AG09309 (cell line): ENCODE measurements at regions not wholly inside any gene's neighbourhood (a gene's known extent, or its start where the extent isn't known, plus 50 kb on each side); places are given as distances from the start of the nearest gene placed in this dataset.

Source experiments
- DNase-seq: peaks from one replicate; pipeline ENCODE4 v3.0.0-alpha.2; 2010; ENCODE audit warnings: low read depth
- H3K4me3 ChIP-seq: 2 replicates; pipeline ENCODE4 v1.5.1; 2011; ENCODE audit warnings: mild to moderate bottlenecking, low read depth, low read length, moderate library complexity; ENCODE audit not compliant: control insufficient read depth
- CTCF ChIP-seq: IDR thresholded peaks from 2 replicates; pipeline ENCODE4 v1.5.1; 2011; ENCODE audit warnings: mild to moderate bottlenecking, low read depth, low read length, inconsistent platforms; ENCODE audit not compliant: insufficient read depth, control insufficient read depth; ENCODE audit errors: missing control alignments

- no peak for TF ChIP-seq CTCF
- H3K4me3 ChIP-seq, result no peak overlapping the region
- no peak for DNase-seq
These were observed 94.3 kb downstream of the NHLRC3 start for GRCh38 chr13:39132286-39133230.

- no peak for DNase-seq
- TF ChIP-seq CTCF, result no peak
- no peak overlapping the region for H3K4me3 ChIP-seq
These were observed 95.5 kb downstream of the NHLRC3 start for GRCh38 chr13:39133781-39134180.

GRCh38 chr13:39134574-39134973 is 96.3 kb downstream of the NHLRC3 start:
- TF ChIP-seq CTCF, result no peak
- H3K4me3 ChIP-seq, result no peak overlapping the region
- no peak for DNase-seq

- no peak overlapping the region for H3K4me3 ChIP-seq
- no peak for TF ChIP-seq CTCF
- no peak for DNase-seq
These were observed 106.1 kb downstream of the NHLRC3 start for GRCh38 chr13:39144391-39144790.

GRCh38 chr13:39144941-39145533 is 106.8 kb downstream of the NHLRC3 start:
- TF ChIP-seq CTCF, result peak; percentile 81
- H3K4me3 ChIP-seq, result no peak overlapping the region
- DNase-seq, result peak; percentile 43

GRCh38 chr13:39148513-39148961 is 110.3 kb downstream of the NHLRC3 start:
- DNase-seq, result peak; percentile 44
- H3K4me3 ChIP-seq, result no peak overlapping the region
- TF ChIP-seq CTCF, result no peak
